ENCODE measurements at regions not wholly inside any gene's neighbourhood (a gene's known extent, or its start where the extent isn't known, plus 50 kb on each side); places are given as distances from the start of the nearest gene placed in this dataset.

DNA sequence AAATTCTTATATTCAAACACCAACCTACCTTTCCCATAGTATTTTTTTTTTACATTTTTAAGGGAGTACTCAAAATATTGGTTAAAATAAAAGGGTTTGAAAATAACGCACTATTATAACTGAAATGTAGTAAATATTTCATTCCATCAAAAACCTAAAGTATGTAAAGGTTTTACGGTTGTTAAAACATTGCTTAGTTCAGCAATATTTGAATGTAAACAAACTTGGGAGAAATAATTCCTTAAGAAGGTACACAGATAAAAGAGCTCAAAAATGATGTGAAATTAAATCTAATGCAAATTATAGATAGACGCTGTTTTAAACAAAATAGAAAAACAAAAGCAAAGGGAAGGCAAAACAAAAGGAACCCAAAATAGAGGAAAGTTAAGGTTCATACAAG lies 1476.9 kb downstream of the PCDH18 start:
- no peaks in the 10 kb centered on the region for H3K9me3 ChIP-seq (ENCODE audit: control insufficient read depth, insufficient read depth, low read length)
- no peaks in the 10 kb centered on the region for H3K4me1 ChIP-seq (ENCODE audit: control insufficient read depth, insufficient read depth, low read length)
- no peak overlapping the region for H3K4me3 ChIP-seq (ENCODE audit: low read length)
- H3K36me3 ChIP-seq (ENCODE audit: control insufficient read depth, insufficient read depth, low read length) = no peaks in the 10 kb centered on the region
- no peaks in the 10 kb centered on the region for H3K27me3 ChIP-seq (ENCODE audit: control insufficient read depth, insufficient read depth, low read length)
- DNase-seq (ENCODE audit: low read depth, low spot score) = no peak
- WGBS (ENCODE audit: insufficient coverage, insufficient read length) = no CpG with 5 or more reads among the region's 3 CpGs
- no peak overlapping the region for H3K27ac ChIP-seq (ENCODE audit: low read length)

DNA sequence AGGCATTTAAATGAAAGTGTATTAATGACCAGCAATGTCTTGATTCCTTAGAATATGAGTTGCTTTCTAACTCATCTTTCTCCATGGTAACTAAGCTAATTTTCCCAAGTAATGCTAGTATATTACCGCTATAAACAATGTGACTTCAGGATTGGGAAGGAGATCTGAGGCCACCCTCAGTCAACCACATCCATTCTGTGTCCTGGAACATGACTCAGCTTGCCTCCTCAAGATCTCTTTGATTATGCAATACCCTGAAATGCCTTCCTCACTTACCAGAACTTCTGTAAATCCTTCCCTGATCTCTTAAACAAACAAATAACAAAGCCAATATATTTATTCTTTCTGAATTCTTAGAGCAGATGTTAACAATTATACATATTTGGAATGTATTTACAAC lies 1495.5 kb downstream of the PCDH18 start:
- DNase-seq (ENCODE audit: low read depth, low spot score) = no peak

DNA sequence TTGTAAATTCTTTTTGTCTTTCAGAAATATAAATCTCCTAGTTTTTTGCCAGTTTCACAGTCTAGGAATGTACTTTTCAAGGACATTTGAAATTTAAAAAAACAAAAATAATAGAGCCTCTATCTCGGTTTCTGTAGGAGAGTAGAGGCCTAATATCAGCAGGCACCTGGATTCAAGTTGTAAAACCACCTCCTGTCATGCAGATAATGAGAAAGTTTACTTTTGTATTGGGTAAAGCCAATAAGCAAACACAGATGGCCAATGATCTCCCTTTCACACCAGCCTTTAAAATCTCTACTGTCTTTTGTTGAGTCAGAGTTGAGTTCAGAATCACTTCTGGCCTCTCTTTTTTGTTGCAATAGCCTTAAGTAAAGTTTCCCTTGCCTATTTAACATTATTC lies 1499.9 kb downstream of the PCDH18 start:
- no peaks in the 10 kb centered on the region for H3K27me3 ChIP-seq (ENCODE audit: control insufficient read depth, insufficient read depth, low read length)
- H3K4me1 ChIP-seq (ENCODE audit: control insufficient read depth, insufficient read depth, low read length) = no peaks in the 10 kb centered on the region
- WGBS (ENCODE audit: insufficient coverage, insufficient read length) = no CpG with 5 or more reads among the region's 1 CpG
- no peaks in the 10 kb centered on the region for H3K36me3 ChIP-seq (ENCODE audit: control insufficient read depth, insufficient read depth, low read length)
- H3K27ac ChIP-seq (ENCODE audit: low read length) = no peak overlapping the region
- DNase-seq (ENCODE audit: low read depth, low spot score) = no peak
- H3K9me3 ChIP-seq (ENCODE audit: control insufficient read depth, insufficient read depth, low read length) = no peaks in the 10 kb centered on the region
- H3K4me3 ChIP-seq (ENCODE audit: low read length) = no peak overlapping the region

More for the DNA sequence above, 1495.5 kb downstream of the PCDH18 start:
- Histone ChIP-seq H3K36me3 (ENCODE audit: control insufficient read depth, insufficient read depth, low read length) (no peaks in the 10 kb centered on the region), H3K27ac (ENCODE audit: low read length) (no peak overlapping the region), H3K27me3 (ENCODE audit: control insufficient read depth, insufficient read depth, low read length) (no peaks in the 10 kb centered on the region), H3K4me3 (ENCODE audit: low read length) (no peak overlapping the region), H3K4me1 (ENCODE audit: control insufficient read depth, insufficient read depth, low read length) (no peaks in the 10 kb centered on the region), H3K9me3 (ENCODE audit: control insufficient read depth, insufficient read depth, low read length) (no peaks in the 10 kb centered on the region)
- no CpG with 5 or more reads among the region's 1 CpG for WGBS (ENCODE audit: insufficient coverage, insufficient read length)

DNA sequence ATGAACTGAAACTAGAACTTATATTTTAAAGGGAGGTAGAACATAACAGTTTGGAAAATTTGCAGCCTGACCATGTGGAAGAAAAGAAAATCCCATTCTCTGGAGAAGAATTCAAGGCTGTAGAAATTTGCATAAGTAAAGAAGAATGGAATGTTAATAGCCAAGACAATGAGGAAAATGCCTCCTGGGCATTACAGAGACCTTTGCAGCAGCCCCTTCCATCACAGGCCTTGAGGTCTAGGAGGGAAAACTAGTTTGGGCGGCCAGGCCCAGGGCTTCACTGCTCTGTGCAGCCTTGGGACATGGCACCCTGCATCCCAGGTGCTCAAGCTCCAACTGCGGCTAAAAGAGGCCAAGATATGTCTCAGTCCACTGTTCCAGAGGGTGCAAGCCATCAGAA lies 1506.8 kb downstream of the PCDH18 start:
- Histone ChIP-seq H3K36me3 (ENCODE audit: control insufficient read depth, insufficient read depth, low read length) (no peaks in the 10 kb centered on the region), H3K27me3 (ENCODE audit: control insufficient read depth, insufficient read depth, low read length) (no peaks in the 10 kb centered on the region), H3K27ac (ENCODE audit: low read length) (no peak overlapping the region), H3K4me3 (ENCODE audit: low read length) (no peak overlapping the region), H3K9me3 (ENCODE audit: control insufficient read depth, insufficient read depth, low read length) (no peaks in the 10 kb centered on the region), H3K4me1 (ENCODE audit: control insufficient read depth, insufficient read depth, low read length) (no peaks in the 10 kb centered on the region)
- DNase-seq (ENCODE audit: low read depth, low spot score) = no peak
- no CpG with 5 or more reads among the region's 2 CpGs for WGBS (ENCODE audit: insufficient coverage, insufficient read length)

DNA sequence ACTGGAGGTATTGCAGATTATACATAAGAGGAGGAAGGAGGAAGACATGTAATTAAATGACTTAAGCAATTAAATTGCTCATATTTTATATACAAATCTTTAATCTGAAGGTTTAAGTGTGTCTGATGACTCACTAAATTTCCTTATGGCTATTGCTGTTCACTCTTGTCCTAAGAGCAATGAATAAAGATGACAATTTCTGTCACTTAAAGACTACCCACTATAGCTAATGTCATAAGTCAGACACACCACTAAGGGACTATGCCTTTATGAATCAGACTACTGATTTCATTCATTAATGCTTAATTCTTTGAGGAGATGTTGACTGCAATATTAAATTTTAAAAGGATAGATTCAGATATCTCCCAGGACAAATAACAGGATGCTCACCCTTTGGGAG lies 1514.7 kb downstream of the PCDH18 start:
- Histone ChIP-seq H3K27me3 (ENCODE audit: control insufficient read depth, insufficient read depth, low read length) (no peaks in the 10 kb centered on the region), H3K36me3 (ENCODE audit: control insufficient read depth, insufficient read depth, low read length) (no peaks in the 10 kb centered on the region), H3K4me3 (ENCODE audit: low read length) (no peak overlapping the region), H3K4me1 (ENCODE audit: control insufficient read depth, insufficient read depth, low read length) (no peaks in the 10 kb centered on the region), H3K9me3 (ENCODE audit: control insufficient read depth, insufficient read depth, low read length) (no peaks in the 10 kb centered on the region), H3K27ac (ENCODE audit: low read length) (no peak overlapping the region)
- DNase-seq (ENCODE audit: low read depth, low spot score) = no peak

DNA sequence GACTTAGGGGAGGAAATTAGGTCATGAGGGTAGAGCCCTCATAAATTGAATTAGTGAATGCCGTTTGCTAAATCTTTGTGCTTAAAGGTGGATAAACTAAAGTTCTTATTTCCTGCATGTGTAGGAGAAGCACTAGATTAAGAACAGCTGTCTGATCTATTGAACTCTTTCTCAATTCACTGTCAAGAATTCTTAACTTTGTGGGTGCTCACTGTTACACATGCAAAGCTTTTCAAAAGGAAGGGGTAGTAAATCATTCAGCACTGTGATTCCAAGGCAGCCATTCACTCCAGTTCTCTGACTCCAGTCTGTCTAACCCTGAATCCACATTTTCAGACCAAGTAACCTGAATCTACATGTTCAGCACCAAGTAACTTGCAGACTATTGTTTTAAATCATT lies 1520.1 kb downstream of the PCDH18 start:
- Histone ChIP-seq H3K36me3 (ENCODE audit: control insufficient read depth, insufficient read depth, low read length) (no peaks in the 10 kb centered on the region; the same call in 1 of the 2 replicates), H3K27ac (ENCODE audit: low read length) (no peak overlapping the region), H3K9me3 (ENCODE audit: control insufficient read depth, insufficient read depth, low read length) (no peaks in the 10 kb centered on the region), H3K4me1 (ENCODE audit: control insufficient read depth, insufficient read depth, low read length) (no peaks in the 10 kb centered on the region), H3K27me3 (ENCODE audit: control insufficient read depth, insufficient read depth, low read length) (no peaks in the 10 kb centered on the region), H3K4me3 (ENCODE audit: low read length) (no peak overlapping the region)
- DNase-seq (ENCODE audit: low read depth, low spot score) = no peak
- no CpG with 5 or more reads among the region's 1 CpG for WGBS (ENCODE audit: insufficient coverage, insufficient read length)

DNA sequence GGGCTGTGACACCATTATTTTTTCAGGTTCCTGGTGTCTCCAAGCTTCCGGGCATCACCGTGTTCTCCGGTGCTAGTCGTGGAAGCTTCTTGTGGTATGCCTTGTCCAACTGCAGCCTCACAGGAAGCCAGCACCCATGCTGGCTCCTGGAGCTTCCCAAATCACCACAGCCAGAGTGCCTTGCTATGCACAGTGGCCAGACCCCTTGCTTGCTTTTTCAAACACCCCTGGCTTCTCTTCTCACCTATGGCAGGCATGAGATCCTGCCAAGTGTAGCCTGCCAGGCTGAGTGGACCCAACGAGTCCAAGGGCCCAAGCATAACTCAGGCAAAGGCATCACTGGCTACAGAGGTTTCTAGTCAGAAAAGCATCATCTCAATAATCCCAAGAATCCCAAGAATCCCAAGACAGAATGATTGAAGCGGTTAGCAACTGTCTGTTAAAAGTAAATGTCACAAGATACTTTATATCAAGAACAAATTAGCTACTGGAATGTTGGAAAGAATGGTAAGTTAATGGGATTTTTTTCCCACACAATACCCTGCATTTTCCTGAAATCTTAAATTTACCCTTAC lies 1522.9 kb downstream of the PCDH18 start:
- H3K27me3 ChIP-seq (ENCODE audit: control insufficient read depth, insufficient read depth, low read length) = no peaks in the 10 kb centered on the region
- no peaks in the 10 kb centered on the region for H3K9me3 ChIP-seq (ENCODE audit: control insufficient read depth, insufficient read depth, low read length)
- no peaks in the 10 kb centered on the region for H3K4me1 ChIP-seq (ENCODE audit: control insufficient read depth, insufficient read depth, low read length)
- no peak overlapping the region for H3K4me3 ChIP-seq (ENCODE audit: low read length)
- no peak overlapping the region for H3K27ac ChIP-seq (ENCODE audit: low read length)
- no peak for DNase-seq (ENCODE audit: low read depth, low spot score)
- WGBS (ENCODE audit: insufficient coverage, insufficient read length) = no CpG with 5 or more reads among the region's 6 CpGs
- no peaks in the 10 kb centered on the region; the same call in 1 of the 2 replicates for H3K36me3 ChIP-seq (ENCODE audit: control insufficient read depth, insufficient read depth, low read length)

DNA sequence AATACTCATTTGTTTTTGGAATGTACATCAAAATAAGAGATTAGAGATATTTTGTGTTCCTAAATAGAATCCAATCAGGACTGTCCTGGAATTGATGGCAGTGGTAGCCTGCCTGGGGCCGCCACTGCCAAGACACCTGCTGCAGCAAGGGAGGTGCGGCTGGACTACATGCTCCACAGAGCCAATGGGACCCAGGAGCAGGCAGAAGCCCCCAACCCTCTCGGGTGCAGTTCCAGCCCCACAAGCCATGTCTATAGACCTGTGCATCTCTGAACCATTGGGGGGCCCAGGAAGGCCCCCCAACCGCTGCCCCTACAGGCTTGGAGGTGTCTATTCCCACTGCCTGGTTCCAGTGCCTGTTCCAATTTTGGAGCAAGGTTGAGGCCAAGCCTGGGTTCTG lies 1524.3 kb downstream of the PCDH18 start:
- Histone ChIP-seq H3K4me1 (ENCODE audit: control insufficient read depth, insufficient read depth, low read length) (no peaks in the 10 kb centered on the region), H3K27ac (ENCODE audit: low read length) (no peak overlapping the region), H3K9me3 (ENCODE audit: control insufficient read depth, insufficient read depth, low read length) (no peaks in the 10 kb centered on the region), H3K36me3 (ENCODE audit: control insufficient read depth, insufficient read depth, low read length) (no peaks in the 10 kb centered on the region; the same call in 1 of the 2 replicates), H3K4me3 (ENCODE audit: low read length) (no peak overlapping the region), H3K27me3 (ENCODE audit: control insufficient read depth, insufficient read depth, low read length) (no peaks in the 10 kb centered on the region)
- no CpG with 5 or more reads among the region's 4 CpGs for WGBS (ENCODE audit: insufficient coverage, insufficient read length)
- DNase-seq (ENCODE audit: low read depth, low spot score) = no peak

DNA sequence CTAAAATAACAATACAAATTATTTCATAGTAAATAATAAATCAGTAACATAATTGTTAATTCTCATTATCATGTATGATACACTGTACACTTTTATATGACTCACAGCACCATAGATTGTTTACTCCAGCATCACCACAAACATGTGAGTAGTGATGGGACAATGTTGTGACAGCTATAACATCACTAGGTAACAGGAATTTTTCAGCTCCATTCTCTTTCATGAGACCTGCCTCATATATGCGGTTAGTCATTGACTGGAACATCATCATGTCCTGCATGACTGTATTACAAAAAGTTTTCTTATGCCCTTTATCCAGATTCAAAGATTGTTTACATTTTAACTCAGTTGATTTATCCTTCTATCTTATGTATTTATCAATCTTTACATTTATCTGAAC lies 1530.0 kb downstream of the PCDH18 start:
- no peak overlapping the region for H3K27ac ChIP-seq (ENCODE audit: low read length)
- H3K4me1 ChIP-seq (ENCODE audit: control insufficient read depth, insufficient read depth, low read length) = no peaks in the 10 kb centered on the region
- DNase-seq (ENCODE audit: low read depth, low spot score) = no peak
- no peaks in the 10 kb centered on the region for H3K36me3 ChIP-seq (ENCODE audit: control insufficient read depth, insufficient read depth, low read length)
- no CpG with 5 or more reads among the region's 1 CpG for WGBS (ENCODE audit: insufficient coverage, insufficient read length)
- no peaks in the 10 kb centered on the region for H3K9me3 ChIP-seq (ENCODE audit: control insufficient read depth, insufficient read depth, low read length)
- H3K4me3 ChIP-seq (ENCODE audit: low read length) = no peak overlapping the region
- no peaks in the 10 kb centered on the region for H3K27me3 ChIP-seq (ENCODE audit: control insufficient read depth, insufficient read depth, low read length)

DNA sequence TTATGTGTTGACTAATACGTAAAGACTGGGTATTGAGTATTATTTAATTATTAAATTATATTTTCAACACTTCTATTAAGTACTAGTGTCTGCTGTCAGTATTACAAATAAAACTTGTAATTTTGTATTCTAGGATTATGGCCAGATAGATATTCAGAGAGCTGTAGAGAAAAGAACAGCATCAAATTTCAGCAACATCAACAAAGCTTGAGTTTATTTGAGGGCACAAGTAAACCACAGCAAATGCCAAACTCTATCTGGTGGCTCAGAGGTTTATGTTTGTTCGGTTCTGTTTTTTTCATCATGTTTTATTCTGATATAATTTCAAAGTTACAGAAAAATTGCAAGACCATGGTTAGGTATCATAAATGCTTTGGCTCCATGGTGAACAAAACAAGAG lies 1530.5 kb downstream of the PCDH18 start:
- no peak overlapping the region for H3K27ac ChIP-seq (ENCODE audit: low read length)
- no peaks in the 10 kb centered on the region for H3K4me1 ChIP-seq (ENCODE audit: control insufficient read depth, insufficient read depth, low read length)
- no peaks in the 10 kb centered on the region for H3K27me3 ChIP-seq (ENCODE audit: control insufficient read depth, insufficient read depth, low read length)
- no peak for DNase-seq (ENCODE audit: low read depth, low spot score)
- H3K9me3 ChIP-seq (ENCODE audit: control insufficient read depth, insufficient read depth, low read length) = no peaks in the 10 kb centered on the region
- H3K4me3 ChIP-seq (ENCODE audit: low read length) = no peak overlapping the region
- no peaks in the 10 kb centered on the region for H3K36me3 ChIP-seq (ENCODE audit: control insufficient read depth, insufficient read depth, low read length)
- no CpG with 5 or more reads among the region's 2 CpGs for WGBS (ENCODE audit: insufficient coverage, insufficient read length)

DNA sequence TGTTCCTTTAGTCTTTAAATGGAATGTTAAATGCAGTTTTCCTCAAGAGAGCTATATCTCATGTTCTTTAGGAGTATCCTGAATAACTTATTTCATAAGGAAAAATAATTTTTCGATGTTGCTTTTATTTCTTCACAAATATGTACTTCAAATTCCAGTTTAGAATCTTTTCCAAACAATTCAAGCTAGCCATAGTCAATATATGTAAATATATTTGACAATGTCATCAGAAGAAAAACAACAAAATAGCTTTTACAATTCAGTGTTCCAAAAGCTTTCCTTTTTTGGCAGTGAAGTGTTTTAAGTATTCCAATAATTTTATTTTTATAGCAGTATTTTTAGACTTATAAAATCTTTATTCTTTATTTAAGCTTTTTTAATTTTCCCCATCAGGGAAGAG lies 1532.0 kb downstream of the PCDH18 start:
- Histone ChIP-seq H3K4me3 (ENCODE audit: low read length) (no peak overlapping the region), H3K9me3 (ENCODE audit: control insufficient read depth, insufficient read depth, low read length) (no peaks in the 10 kb centered on the region), H3K36me3 (ENCODE audit: control insufficient read depth, insufficient read depth, low read length) (no peaks in the 10 kb centered on the region), H3K27me3 (ENCODE audit: control insufficient read depth, insufficient read depth, low read length) (no peaks in the 10 kb centered on the region), H3K27ac (ENCODE audit: low read length) (no peak overlapping the region), H3K4me1 (ENCODE audit: control insufficient read depth, insufficient read depth, low read length) (no peaks in the 10 kb centered on the region)
- no peak for DNase-seq (ENCODE audit: low read depth, low spot score)
- WGBS (ENCODE audit: insufficient coverage, insufficient read length) = no CpG with 5 or more reads among the region's 1 CpG

Measured in iPS DF 6.9 (cell line).